ENCODE measurements at regions not wholly inside any gene's neighbourhood (a gene's known extent, or its start where the extent isn't known, plus 50 kb on each side); places are given as distances from the start of the nearest gene placed in this dataset.

DNA sequence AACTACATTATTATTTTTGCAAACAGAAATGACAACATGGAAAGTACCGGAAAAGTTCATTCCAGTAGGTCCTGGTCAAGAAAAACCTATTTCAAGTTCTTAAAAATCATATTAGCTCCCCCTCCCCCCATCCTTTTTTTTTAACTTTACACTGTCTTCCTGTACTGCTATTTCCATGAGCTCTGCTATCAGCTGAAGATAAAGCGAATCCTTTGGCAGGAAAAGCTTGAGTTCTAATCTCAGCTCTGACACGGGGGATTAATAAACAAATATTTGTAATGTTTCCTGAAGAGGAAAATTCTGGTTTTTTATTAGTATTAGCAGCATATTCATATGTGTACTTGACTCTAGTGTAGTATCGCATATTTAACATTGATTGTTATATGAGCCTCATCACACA is 190.7 kb upstream of the ESRRG start:
- Mint-ChIP-seq H3K4me3 (ENCODE audit: unreplicated experiment) (no peak overlapping the region), H3K27me3 (ENCODE audit: unreplicated experiment) (no peaks in the 10 kb centered on the region), H3K27ac (ENCODE audit: unreplicated experiment) (no peak overlapping the region), H3K4me1 (ENCODE audit: unreplicated experiment) (peaks cover 17% of the 10 kb centered on the region), H3K36me3 (ENCODE audit: low read depth, unreplicated experiment) (no peaks in the 10 kb centered on the region), H3K9me3 (ENCODE audit: unreplicated experiment) (no peaks in the 10 kb centered on the region)
- no peak for TF ChIP-seq CTCF (IDR thresholded peaks at IDR 0.05; ENCODE audit: unreplicated experiment)
- DNase-seq (ENCODE audit: low spot score), result no peak

GRCh38 chr1:216910081-216910840 is 187.0 kb upstream of the ESRRG start:
- H3K9me3 Mint-ChIP-seq (ENCODE audit: unreplicated experiment), result no peaks in the 10 kb centered on the region
- DNase-seq (ENCODE audit: low spot score), result no peak
- TF ChIP-seq CTCF (IDR thresholded peaks at IDR 0.05; ENCODE audit: unreplicated experiment), result no peak
- no peaks in the 10 kb centered on the region for H3K36me3 Mint-ChIP-seq (ENCODE audit: low read depth, unreplicated experiment)
- H3K4me1 Mint-ChIP-seq (ENCODE audit: unreplicated experiment), result peaks cover 15% of the 10 kb centered on the region
- H3K27ac Mint-ChIP-seq (ENCODE audit: unreplicated experiment), result no peak overlapping the region
- no peak overlapping the region for H3K4me3 Mint-ChIP-seq (ENCODE audit: unreplicated experiment)
- H3K27me3 Mint-ChIP-seq (ENCODE audit: unreplicated experiment), result no peaks in the 10 kb centered on the region

- no peaks in the 10 kb centered on the region for H3K27me3 Mint-ChIP-seq (ENCODE audit: unreplicated experiment)
- TF ChIP-seq CTCF (IDR thresholded peaks at IDR 0.05; ENCODE audit: unreplicated experiment), result no peak
- H3K4me1 Mint-ChIP-seq (ENCODE audit: unreplicated experiment), result no peaks in the 10 kb centered on the region
- no peak overlapping the region for H3K27ac Mint-ChIP-seq (ENCODE audit: unreplicated experiment)
- no peaks in the 10 kb centered on the region for H3K9me3 Mint-ChIP-seq (ENCODE audit: unreplicated experiment)
- no peak overlapping the region for H3K4me3 Mint-ChIP-seq (ENCODE audit: unreplicated experiment)
- no peaks in the 10 kb centered on the region for H3K36me3 Mint-ChIP-seq (ENCODE audit: low read depth, unreplicated experiment)
- DNase-seq (ENCODE audit: low spot score), result no peak
Measured at GRCh38 chr1:216908126-216908525, 184.9 kb upstream of the ESRRG start.

GRCh38 chr1:216907100-216907499 is 183.9 kb upstream of the ESRRG start:
- no peak for DNase-seq (ENCODE audit: low spot score)
- TF ChIP-seq CTCF (IDR thresholded peaks at IDR 0.05; ENCODE audit: unreplicated experiment), result no peak
- no peaks in the 10 kb centered on the region for H3K9me3 Mint-ChIP-seq (ENCODE audit: unreplicated experiment)
- H3K4me1 Mint-ChIP-seq (ENCODE audit: unreplicated experiment), result no peaks in the 10 kb centered on the region
- H3K36me3 Mint-ChIP-seq (ENCODE audit: low read depth, unreplicated experiment), result no peaks in the 10 kb centered on the region
- H3K27ac Mint-ChIP-seq (ENCODE audit: unreplicated experiment), result no peak overlapping the region
- no peak overlapping the region for H3K4me3 Mint-ChIP-seq (ENCODE audit: unreplicated experiment)
- H3K27me3 Mint-ChIP-seq (ENCODE audit: unreplicated experiment), result no peaks in the 10 kb centered on the region

DNA sequence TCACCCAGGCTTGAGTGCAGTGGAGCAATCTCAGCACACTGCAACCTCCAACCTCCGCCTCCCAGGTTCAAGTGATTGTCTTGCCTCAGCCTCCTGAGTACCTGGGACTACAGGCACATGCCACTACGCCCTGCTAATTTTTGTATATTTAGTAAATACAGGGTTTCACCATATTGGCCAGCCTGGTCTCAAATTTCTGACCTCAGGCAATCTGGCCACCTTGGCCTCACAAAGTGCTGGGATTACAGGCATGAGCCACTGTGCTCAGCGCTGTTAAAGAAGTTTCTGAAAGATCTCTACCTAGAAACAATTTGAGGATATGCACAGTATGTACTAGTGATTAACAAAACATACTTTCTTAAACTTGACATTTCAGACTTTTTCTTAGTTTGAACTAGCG is 182.6 kb upstream of the ESRRG start:
- TF ChIP-seq CTCF (IDR thresholded peaks at IDR 0.05; ENCODE audit: unreplicated experiment), result no peak
- Mint-ChIP-seq H3K4me3 (ENCODE audit: unreplicated experiment) (no peak overlapping the region), H3K27ac (ENCODE audit: unreplicated experiment) (no peak overlapping the region), H3K4me1 (ENCODE audit: unreplicated experiment) (no peaks in the 10 kb centered on the region), H3K36me3 (ENCODE audit: low read depth, unreplicated experiment) (no peaks in the 10 kb centered on the region), H3K27me3 (ENCODE audit: unreplicated experiment) (no peaks in the 10 kb centered on the region), H3K9me3 (ENCODE audit: unreplicated experiment) (no peaks in the 10 kb centered on the region)
- DNase-seq (ENCODE audit: low spot score), result no peak
